ENCODE measurements at regions not wholly inside any gene's neighbourhood (a gene's known extent, or its start where the extent isn't known, plus 50 kb on each side); places are given as distances from the start of the nearest gene placed in this dataset.

DNA sequence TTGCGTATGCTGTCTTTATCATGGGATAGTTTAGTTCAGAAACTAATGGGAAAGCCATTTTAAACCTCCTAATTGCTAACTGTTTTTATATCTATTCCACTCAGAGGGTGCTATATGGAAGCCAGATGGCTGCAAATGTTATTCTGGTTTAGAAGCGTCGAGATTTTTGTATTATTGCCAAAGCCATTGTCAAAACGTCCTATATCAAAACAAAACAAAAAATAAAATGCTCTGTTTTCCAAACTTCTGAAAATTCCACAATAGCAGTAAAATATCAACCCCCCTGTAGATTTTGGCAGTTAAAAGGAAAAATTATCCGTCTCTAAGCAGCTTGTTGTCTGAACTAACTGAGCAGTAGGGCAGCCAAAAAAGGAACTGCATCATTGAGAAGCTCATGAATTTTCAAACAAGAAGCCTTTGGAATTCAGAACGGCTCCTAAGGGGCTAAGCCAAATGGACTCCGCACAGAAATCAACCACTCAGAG, 195.4 kb upstream of the CWC22 start:
- Histone ChIP-seq H3K27ac (replicated peaks) (no peak overlapping the region), H3K4me3 (replicated peaks; ENCODE audit: insufficient read depth, low read length) (no peak overlapping the region), H3K27me3 (ENCODE audit: insufficient read depth, poor library complexity, severe bottlenecking) (no peaks in the 10 kb centered on the region)
- TF ChIP-seq, protein P1, sequence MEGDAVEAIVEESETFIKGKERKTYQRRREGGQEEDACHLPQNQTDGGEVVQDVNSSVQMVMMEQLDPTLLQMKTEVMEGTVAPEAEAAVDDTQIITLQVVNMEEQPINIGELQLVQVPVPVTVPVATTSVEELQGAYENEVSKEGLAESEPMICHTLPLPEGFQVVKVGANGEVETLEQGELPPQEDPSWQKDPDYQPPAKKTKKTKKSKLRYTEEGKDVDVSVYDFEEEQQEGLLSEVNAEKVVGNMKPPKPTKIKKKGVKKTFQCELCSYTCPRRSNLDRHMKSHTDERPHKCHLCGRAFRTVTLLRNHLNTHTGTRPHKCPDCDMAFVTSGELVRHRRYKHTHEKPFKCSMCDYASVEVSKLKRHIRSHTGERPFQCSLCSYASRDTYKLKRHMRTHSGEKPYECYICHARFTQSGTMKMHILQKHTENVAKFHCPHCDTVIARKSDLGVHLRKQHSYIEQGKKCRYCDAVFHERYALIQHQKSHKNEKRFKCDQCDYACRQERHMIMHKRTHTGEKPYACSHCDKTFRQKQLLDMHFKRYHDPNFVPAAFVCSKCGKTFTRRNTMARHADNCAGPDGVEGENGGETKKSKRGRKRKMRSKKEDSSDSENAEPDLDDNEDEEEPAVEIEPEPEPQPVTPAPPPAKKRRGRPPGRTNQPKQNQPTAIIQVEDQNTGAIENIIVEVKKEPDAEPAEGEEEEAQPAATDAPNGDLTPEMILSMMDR (IDR thresholded peaks at IDR 0.05; ENCODE audit: insufficient read depth, low read length), result no peak
- TF ChIP-seq, protein P2, sequence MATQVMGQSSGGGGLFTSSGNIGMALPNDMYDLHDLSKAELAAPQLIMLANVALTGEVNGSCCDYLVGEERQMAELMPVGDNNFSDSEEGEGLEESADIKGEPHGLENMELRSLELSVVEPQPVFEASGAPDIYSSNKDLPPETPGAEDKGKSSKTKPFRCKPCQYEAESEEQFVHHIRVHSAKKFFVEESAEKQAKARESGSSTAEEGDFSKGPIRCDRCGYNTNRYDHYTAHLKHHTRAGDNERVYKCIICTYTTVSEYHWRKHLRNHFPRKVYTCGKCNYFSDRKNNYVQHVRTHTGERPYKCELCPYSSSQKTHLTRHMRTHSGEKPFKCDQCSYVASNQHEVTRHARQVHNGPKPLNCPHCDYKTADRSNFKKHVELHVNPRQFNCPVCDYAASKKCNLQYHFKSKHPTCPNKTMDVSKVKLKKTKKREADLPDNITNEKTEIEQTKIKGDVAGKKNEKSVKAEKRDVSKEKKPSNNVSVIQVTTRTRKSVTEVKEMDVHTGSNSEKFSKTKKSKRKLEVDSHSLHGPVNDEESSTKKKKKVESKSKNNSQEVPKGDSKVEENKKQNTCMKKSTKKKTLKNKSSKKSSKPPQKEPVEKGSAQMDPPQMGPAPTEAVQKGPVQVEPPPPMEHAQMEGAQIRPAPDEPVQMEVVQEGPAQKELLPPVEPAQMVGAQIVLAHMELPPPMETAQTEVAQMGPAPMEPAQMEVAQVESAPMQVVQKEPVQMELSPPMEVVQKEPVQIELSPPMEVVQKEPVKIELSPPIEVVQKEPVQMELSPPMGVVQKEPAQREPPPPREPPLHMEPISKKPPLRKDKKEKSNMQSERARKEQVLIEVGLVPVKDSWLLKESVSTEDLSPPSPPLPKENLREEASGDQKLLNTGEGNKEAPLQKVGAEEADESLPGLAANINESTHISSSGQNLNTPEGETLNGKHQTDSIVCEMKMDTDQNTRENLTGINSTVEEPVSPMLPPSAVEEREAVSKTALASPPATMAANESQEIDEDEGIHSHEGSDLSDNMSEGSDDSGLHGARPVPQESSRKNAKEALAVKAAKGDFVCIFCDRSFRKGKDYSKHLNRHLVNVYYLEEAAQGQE (IDR thresholded peaks at IDR 0.05; ENCODE audit: insufficient replicate concordance, low read depth), result no peak
- TF ChIP-seq POLR2AphosphoS5 (IDR thresholded peaks at IDR 0.05; ENCODE audit: low read depth) (no peak), SPI1 (IDR thresholded peaks at IDR 0.05; ENCODE audit: borderline replicate concordance, low read depth) (no peak), GABPA (IDR thresholded peaks at IDR 0.05; ENCODE audit: low read depth) (no peak)
- DNase-seq (ENCODE audit: low read depth in 1 of 2, low spot score in 1 of 2), result no peak

DNA sequence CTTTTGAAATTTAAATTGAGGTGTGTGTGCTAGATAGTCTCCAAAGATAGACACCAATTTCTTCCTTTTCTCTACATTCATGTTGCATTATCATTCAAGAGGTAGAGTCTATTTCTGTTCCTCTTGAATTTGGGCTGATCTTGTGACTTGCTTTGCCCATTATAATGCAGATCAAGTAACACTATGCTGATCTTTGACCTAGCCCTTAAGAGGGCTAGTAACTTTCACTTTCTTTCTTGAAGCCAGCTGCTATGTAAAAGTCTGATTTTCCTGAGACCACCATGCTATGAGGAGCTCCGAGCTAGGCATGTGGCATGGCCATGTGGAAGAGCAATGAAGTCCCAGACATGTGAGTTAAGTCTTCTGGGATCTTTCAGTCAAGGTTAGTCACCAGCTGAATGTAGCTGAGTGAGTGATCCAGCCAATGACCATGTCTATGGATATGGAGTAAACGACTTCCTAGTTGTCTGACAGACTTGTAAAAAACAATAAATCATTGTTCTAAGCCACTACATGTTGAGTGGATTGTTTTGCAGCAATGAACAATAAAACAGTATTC, 189.4 kb upstream of the CWC22 start:
- no peak for DNase-seq (ENCODE audit: low read depth in 1 of 2, low spot score in 1 of 2)
- Histone ChIP-seq H3K4me3 (replicated peaks; ENCODE audit: insufficient read depth, low read length) (no peak overlapping the region), H3K27me3 (ENCODE audit: insufficient read depth, poor library complexity, severe bottlenecking) (no peaks in the 10 kb centered on the region), H3K27ac (replicated peaks) (no peak overlapping the region)
- TF ChIP-seq, protein P2 (IDR thresholded peaks at IDR 0.05; ENCODE audit: insufficient replicate concordance, low read depth), result no peak
- TF ChIP-seq POLR2AphosphoS5 (IDR thresholded peaks at IDR 0.05; ENCODE audit: low read depth) (no peak), SPI1 (IDR thresholded peaks at IDR 0.05; ENCODE audit: borderline replicate concordance, low read depth) (no peak), GABPA (IDR thresholded peaks at IDR 0.05; ENCODE audit: low read depth) (no peak)
- TF ChIP-seq, protein P1 (IDR thresholded peaks at IDR 0.05; ENCODE audit: insufficient read depth, low read length), result no peak

DNA sequence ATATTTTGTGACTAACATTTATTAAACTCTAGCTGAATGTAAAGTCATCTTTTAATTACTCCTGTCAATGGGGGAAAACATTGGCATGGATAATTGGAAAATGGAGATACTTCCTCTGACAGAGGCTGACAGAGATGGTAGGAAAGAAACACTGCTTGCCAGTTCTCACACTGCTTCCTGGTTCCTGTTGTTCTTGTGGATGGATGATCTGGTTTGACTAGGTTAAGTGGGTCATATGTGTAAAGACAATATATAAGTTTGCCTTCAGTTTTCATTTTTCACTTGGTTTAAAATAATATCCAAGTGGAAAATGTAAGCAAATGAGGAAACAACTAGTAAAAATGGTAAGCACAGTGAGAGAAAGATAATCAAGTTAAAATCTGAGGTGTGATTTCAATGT, 188.8 kb upstream of the CWC22 start:
- DNase-seq (ENCODE audit: low read depth in 1 of 2, low spot score in 1 of 2), result no peak
- Histone ChIP-seq H3K4me3 (replicated peaks; ENCODE audit: insufficient read depth, low read length) (no peak overlapping the region), H3K27ac (replicated peaks) (no peak overlapping the region), H3K27me3 (ENCODE audit: insufficient read depth, poor library complexity, severe bottlenecking) (no peaks in the 10 kb centered on the region)
- no peak for TF ChIP-seq POLR2AphosphoS5 (IDR thresholded peaks at IDR 0.05; ENCODE audit: low read depth)
- TF ChIP-seq GABPA (IDR thresholded peaks at IDR 0.05; ENCODE audit: low read depth), result no peak
- TF ChIP-seq, protein P2 (IDR thresholded peaks at IDR 0.05; ENCODE audit: insufficient replicate concordance, low read depth), result no peak
- TF ChIP-seq SPI1 (IDR thresholded peaks at IDR 0.05; ENCODE audit: borderline replicate concordance, low read depth), result no peak
- TF ChIP-seq, protein P1 (IDR thresholded peaks at IDR 0.05; ENCODE audit: insufficient read depth, low read length), result no peak
